Endothelial cell of umbilical vein (primary cell): ENCODE measurements at regions not wholly inside any gene's neighbourhood (a gene's known extent, or its start where the extent isn't known, plus 50 kb on each side); places are given as distances from the start of the nearest gene placed in this dataset.

Experiments
- BruUV-seq: library from RNA; stranded (reverse); fragments of 400-500 nt; replicated peaks from 2 replicates; lab custom pipeline; 2021; lab: Mats Ljungman, UMichigan
- CTCF ChIA-PET: fragments of 300-600, 350-600 bp; sonication (Branson Sonifier 250); formaldehyde crosslinking; loops from one replicate; lab custom pipeline; 2021; ENCODE audit warnings: antibody characterized with exemption, inconsistent platforms; lab: Charles Lee
- POLR2A ChIA-PET: fragments of 300-600, 350-600 bp; sonication (Branson Sonifier 250); formaldehyde crosslinking; loops from one replicate; lab custom pipeline; 2021; ENCODE audit warnings: antibody characterized with exemption, inconsistent platforms; lab: Charles Lee
- DNase-seq: peaks from one replicate; pipeline ENCODE4 v3.0.0-alpha.2; 2011; ENCODE audit warnings: low read depth, low spot score
- FAIRE-seq: peaks from 2 replicates; lab custom pipeline; 2011; peaks lifted over from hg19 to GRCh38; lab: Jason Lieb, UNC
- H2AFZ ChIP-seq: 2 replicates; pipeline ENCODE4 v1.6.0; 2012; ENCODE audit warnings: low read depth, low read length, control low read depth, inconsistent platforms
- H3K27ac ChIP-seq: 2 replicates; pipeline ENCODE4 v1.5.1; 2011; ENCODE audit warnings: low read depth, mild to moderate bottlenecking, control low read depth, low read length, moderate library complexity; ENCODE audit not compliant: insufficient read depth
- H3K27me3 ChIP-seq, 2 experiments: 2 replicates each; pipeline versions ENCODE4 v1.6.0 to v1.6.1; 2011; ENCODE audit warnings: low read length in 2 of 2, mixed read lengths in 1 of 2; ENCODE audit not compliant: control insufficient read depth in 2 of 2, insufficient read depth in 2 of 2
- H3K36me3 ChIP-seq, 2 experiments: 2 replicates in 1 of 2; 3 replicates in 1 of 2; pipeline ENCODE4 v1.5.1; 2011; ENCODE audit warnings: low read length in 2 of 2, mild to moderate bottlenecking in 1 of 2, moderate library complexity in 1 of 2; ENCODE audit not compliant: control insufficient read depth in 2 of 2, insufficient read depth in 2 of 2; ENCODE audit errors: extremely low read depth in 1 of 2
- H3K4me1 ChIP-seq: 3 replicates; pipeline ENCODE4 v1.5.1; 2011; ENCODE audit warnings: mild to moderate bottlenecking, low read length; ENCODE audit not compliant: control insufficient read depth, insufficient read depth; ENCODE audit errors: extremely low read depth
- H3K4me2 ChIP-seq: 2 replicates; pipeline ENCODE4 v1.6.1; 2011; ENCODE audit warnings: low read length, control low read depth, mixed read lengths; ENCODE audit not compliant: insufficient read depth
- H3K4me3 ChIP-seq, 3 experiments: fragments of 200-600 bp in 1 of 3; sonication (generic), shearing (Covaris generic) in 1 of 3; replicated peaks in 1 of 3; 2 replicates each; pipeline ENCODE4 v1.5.1; 2011 to 2016; ENCODE audit warnings: control low read depth in 3 of 3, low read length in 3 of 3, mild to moderate bottlenecking in 2 of 3, inconsistent platforms in 1 of 3, low read depth in 1 of 3, moderate library complexity in 1 of 3; ENCODE audit not compliant: insufficient read depth in 1 of 3
- H3K79me2 ChIP-seq: 2 replicates; pipeline ENCODE4 v1.6.0; 2012; ENCODE audit warnings: low read length, inconsistent platforms; ENCODE audit not compliant: control insufficient read depth, insufficient read depth
- H3K9ac ChIP-seq: replicated peaks from 2 replicates; pipeline ENCODE3; 2011; ENCODE audit warnings: low read length, control low read depth; ENCODE audit not compliant: insufficient read depth; ENCODE audit errors: extremely low read depth
- H3K9me1 ChIP-seq: replicated peaks from 3 replicates; pipeline ENCODE4 v1.6.0; 2011; ENCODE audit warnings: mild to moderate bottlenecking, low read length; ENCODE audit not compliant: control insufficient read depth, insufficient read depth; ENCODE audit errors: extremely low read depth
- H3K9me3 ChIP-seq: replicated peaks from 2 replicates; pipeline ENCODE4 v1.5.1; 2012; ENCODE audit warnings: low read length, inconsistent platforms; ENCODE audit not compliant: control insufficient read depth, insufficient read depth
- H4K20me1 ChIP-seq: replicated peaks from 2 replicates; pipeline ENCODE3; 2011; ENCODE audit warnings: mild to moderate bottlenecking, low read length; ENCODE audit not compliant: control insufficient read depth, insufficient read depth; ENCODE audit errors: extremely low read depth
- CTCF ChIP-seq, 2 donors: IDR thresholded peaks; 1 replicate in 1 of 2; 2 replicates in 1 of 2; pipeline ENCODE4 v1.5.1; 2011; ENCODE audit warnings: low read length in 2 of 2, mild to moderate bottlenecking in 2 of 2, moderate library complexity in 2 of 2, control low read depth in 1 of 2, inconsistent platforms in 1 of 2, low read depth in 1 of 2; ENCODE audit not compliant: insufficient read depth in 1 of 2; ENCODE audit errors: extremely low read depth in 1 of 2
- EZH2 ChIP-seq: IDR thresholded peaks from 2 replicates; pipeline ENCODE4 v1.6.1; 2012; ENCODE audit warnings: borderline replicate concordance, low read depth, mild to moderate bottlenecking, moderate library complexity, low read length, inconsistent platforms; ENCODE audit not compliant: severe bottlenecking
- FOS ChIP-seq: IDR thresholded peaks from 2 replicates; pipeline ENCODE4 v1.6.1; 2011; ENCODE audit warnings: mild to moderate bottlenecking, low read length, moderate library complexity, borderline replicate concordance; ENCODE audit not compliant: insufficient read depth
- GATA2 ChIP-seq: IDR thresholded peaks from 2 replicates; pipeline ENCODE4 v1.7.0; 2011; ENCODE audit warnings: low read depth, mild to moderate bottlenecking, moderate library complexity, mixed read lengths, low read length; ENCODE audit not compliant: insufficient read length, insufficient read depth
- JUN ChIP-seq: IDR thresholded peaks from 2 replicates; pipeline ENCODE4 v1.6.1; 2011; ENCODE audit warnings: borderline replicate concordance, low read depth; ENCODE audit not compliant: insufficient read length, insufficient read depth
- MAX ChIP-seq: IDR thresholded peaks from 2 replicates; pipeline ENCODE4 v1.6.1; 2011; ENCODE audit not compliant: insufficient read depth, insufficient read length
- MYC ChIP-seq: IDR thresholded peaks from one replicate; pipeline ENCODE4 v1.6.1; 2011; ENCODE audit warnings: mild to moderate bottlenecking, low read depth, low read length
- POLR2A ChIP-seq: IDR thresholded peaks from 2 replicates; pipeline ENCODE4 v1.6.1; 2012; ENCODE audit warnings: low read depth, mild to moderate bottlenecking, control low read depth, low read length
- POLR2AphosphoS5 ChIP-seq: IDR thresholded peaks from 2 replicates; pipeline ENCODE4 v1.6.1; 2012; ENCODE audit warnings: low read depth, mild to moderate bottlenecking, control low read depth, low read length, moderate library complexity; ENCODE audit not compliant: insufficient read depth
- dilution Hi-C: fragments of 300-500 bp; cut with MboI; formaldehyde crosslinking; loops from one replicate; pipeline ENCODE4 v1.15.0; 2019; ENCODE audit warnings: low sequenced_read_pairs; ENCODE audit not compliant: extremely low pct_ligation_motif_present
- intact Hi-C: fragments of 100-400 bp; cut with micrococcal nuclease; formaldehyde crosslinking; loops from one replicate; pipeline ENCODE4 v1.10.0; 2022

- H3K4me2 ChIP-seq = no peak overlapping the region
- H3K4me3 ChIP-seq = no peak overlapping the region
- BruUV-seq = no TSS peak
- intact Hi-C loops = no loop called here
- dilution Hi-C loops = no loop called here
- no peaks in the 10 kb centered on the region for H3K79me2 ChIP-seq
- no peaks in the 10 kb centered on the region for H4K20me1 ChIP-seq
- H2AFZ ChIP-seq = no peak overlapping the region
- no peak overlapping the region for H3K27ac ChIP-seq
- FAIRE-seq (no peak), DNase-seq (no peak)
- H3K9me1 ChIP-seq = no peaks in the 10 kb centered on the region
- TF ChIP-seq MAX = no peak
- TF ChIP-seq JUN = no peak
- TF ChIP-seq EZH2 = no peak
- TF ChIP-seq FOS = no peak
- TF ChIP-seq GATA2 = no peak
- no peak for TF ChIP-seq POLR2AphosphoS5
- TF ChIP-seq MYC = no peak
- no peak for TF ChIP-seq POLR2A
- TF ChIP-seq CTCF (IDR thresholded peaks at IDR 0.05; ENCODE audit: extremely low read depth in 1 of 2, insufficient read depth in 1 of 2, low read depth in 1 of 2, low read length in 2 of 2) = no peak
- ChIA-PET POLR2A (no interaction called here), CTCF (no interaction called here)
- H3K27me3 ChIP-seq = no peaks in the 10 kb centered on the region
- no peak overlapping the region for H3K9ac ChIP-seq
- H3K9me3 ChIP-seq = no peaks in the 10 kb centered on the region
- H3K36me3 ChIP-seq = no peaks in the 10 kb centered on the region
- H3K4me1 ChIP-seq = no peaks in the 10 kb centered on the region
Observed at GRCh38 chr4:136810626-136811025, 721.7 kb downstream of the PCDH18 start.
